K562 (cell line): ENCODE measurements at regions not wholly inside any gene's neighbourhood (a gene's known extent, or its start where the extent isn't known, plus 50 kb on each side); places are given as distances from the start of the nearest gene placed in this dataset.

ENCODE experiments used
- ATAC-seq: fragments of 200-7000 bp; cut with Tn5 transposase; 3 replicates; pipeline ENCODE4 v1.9.1; 2020; ENCODE audit warnings: moderate library complexity
- BruUV-seq: library from RNA; stranded (reverse); fragments of 400-500 nt; replicated peaks from 2 replicates; lab custom pipeline; 2021; lab: Mats Ljungman, UMichigan
- CTCF ChIA-PET: fragments of 300-600 bp; formaldehyde crosslinking; extraction: SDS; loops from one replicate; lab custom pipeline; 2021; ENCODE audit warnings: low intra/inter-chr PET ratio; lab: Yijun Ruan, JAX
- POLR2A ChIA-PET: fragments of 300-600, 350-650 bp; sonication (Branson Sonifier 250); formaldehyde crosslinking; extraction: SDS; loops from one replicate; lab custom pipeline; 2021; ENCODE audit warnings: antibody characterized with exemption, inconsistent platforms; lab: Yijun Ruan, JAX
- DNase-seq, 4 experiments: peaks; one replicate each; pipeline versions ENCODE4 v3.0.0 to v3.0.0-alpha.2; 2011 to 2018; ENCODE audit warnings: low spot score in 3 of 4, mixed read lengths in 3 of 4; ENCODE audit errors: extremely low read depth in 1 of 4
- FAIRE-seq: peaks from 2 replicates; lab custom pipeline; 2011; peaks lifted over from hg19 to GRCh38; lab: Jason Lieb, UNC
- H2AFZ ChIP-seq: 2 replicates; pipeline ENCODE4 v1.6.0; 2011; ENCODE audit warnings: low read depth, low read length, control low read depth, inconsistent platforms
- H3K27ac ChIP-seq: fragments of 200-600 bp; 3 replicates; pipeline ENCODE4 v1.8.0; 2011; ENCODE audit warnings: low read depth, mild to moderate bottlenecking, control low read depth, inconsistent platforms, low read length, moderate library complexity, mixed read lengths; ENCODE audit errors: extremely low read depth
- H3K27me3 ChIP-seq, 2 experiments: fragments of 300-600 bp in 1 of 2; 2 replicates in 1 of 2; 3 replicates in 1 of 2; pipeline versions ENCODE4 v1.6.0 to v1.8.0; 2011; ENCODE audit warnings: inconsistent platforms in 2 of 2, low read length in 2 of 2, mild to moderate bottlenecking in 1 of 2, mixed read lengths in 1 of 2, moderate library complexity in 1 of 2; ENCODE audit not compliant: control insufficient read depth in 2 of 2, insufficient read depth in 2 of 2
- H3K36me3 ChIP-seq: fragments of 300-600 bp; 3 replicates; pipeline ENCODE4 v1.8.0; 2011; ENCODE audit warnings: mild to moderate bottlenecking, low read length, inconsistent platforms; ENCODE audit not compliant: control insufficient read depth, insufficient read depth
- H3K4me1 ChIP-seq, 2 experiments: fragments of 200-600 bp in 1 of 2; replicated peaks in 1 of 2; 2 replicates in 1 of 2; 3 replicates in 1 of 2; pipeline versions ENCODE4 v1.5.1 to v1.8.0; 2011; ENCODE audit warnings: inconsistent platforms in 2 of 2, low read length in 2 of 2, mild to moderate bottlenecking in 1 of 2, mixed read lengths in 1 of 2, moderate library complexity in 1 of 2; ENCODE audit not compliant: control insufficient read depth in 2 of 2, insufficient read depth in 2 of 2
- H3K4me2 ChIP-seq: 2 replicates; pipeline ENCODE4 v1.6.1; 2011; ENCODE audit warnings: low read length, control low read depth, inconsistent platforms, mixed read lengths; ENCODE audit not compliant: insufficient read depth
- H3K4me3 ChIP-seq: fragments of 200-600 bp; sonication (generic), shearing (Covaris generic); 2 replicates; pipeline ENCODE4 v1.5.1; 2016; ENCODE audit warnings: control low read depth, inconsistent platforms
- H3K79me2 ChIP-seq: fragments of 200-600 bp; 3 replicates; pipeline ENCODE4 v1.8.0; 2011; ENCODE audit warnings: low read length, inconsistent platforms; ENCODE audit not compliant: control insufficient read depth, insufficient read depth
- H3K9ac ChIP-seq, 2 experiments: 2 replicates each; pipeline versions ENCODE4 v1.6.0 to v1.6.1; 2011; ENCODE audit warnings: low read depth in 2 of 2, low read length in 2 of 2, control low read depth in 1 of 2, inconsistent platforms in 1 of 2, mild to moderate bottlenecking in 1 of 2, mixed read lengths in 1 of 2; ENCODE audit not compliant: insufficient read depth in 1 of 2
- H3K9me1 ChIP-seq: one replicate; pipeline ENCODE4 v1.6.0; 2011; ENCODE audit warnings: inconsistent platforms, mild to moderate bottlenecking, low read length, moderate library complexity; ENCODE audit not compliant: control insufficient read depth, insufficient read depth
- H3K9me3 ChIP-seq: replicated peaks from 2 replicates; pipeline ENCODE4 v1.5.1; 2011; ENCODE audit warnings: low read depth, low read length, inconsistent platforms; ENCODE audit not compliant: control insufficient read depth, insufficient read depth
- H4K20me1 ChIP-seq: replicated peaks from 2 replicates; pipeline ENCODE4 v1.6.1; 2011; ENCODE audit warnings: low read length, inconsistent platforms, mixed read lengths; ENCODE audit not compliant: control insufficient read depth, insufficient read depth
- ARID3B ChIP-seq: fragments of 250-450 bp; sonication (Bioruptor Pico); IDR thresholded peaks from 2 replicates; pipeline ENCODE4 v1.4.0; 2020; ENCODE audit warnings: borderline replicate concordance
- CAMTA2 ChIP-seq: fragments of 250-450 bp; sonication (Bioruptor Pico); conservative IDR thresholded peaks from 2 replicates; pipeline ENCODE4 v1.5.1; 2022
- JUNB ChIP-seq: fragments of 450-650 bp; formaldehyde crosslinking; conservative IDR thresholded peaks from 2 replicates; pipeline ENCODE4 v1.4.0; 2020; ENCODE audit warnings: mild to moderate bottlenecking
- MEF2A ChIP-seq: IDR thresholded peaks from 2 replicates; pipeline ENCODE4 v1.6.1; 2011; ENCODE audit warnings: low read depth, mild to moderate bottlenecking, low read length, moderate library complexity; ENCODE audit not compliant: control insufficient read depth
- NCOA1 ChIP-seq: fragments of 450-650 bp; IDR thresholded peaks from 2 replicates; pipeline ENCODE4 v1.6.1; 2016; ENCODE audit warnings: low read depth
- RBM14 ChIP-seq: fragments of 200-400 bp; formaldehyde crosslinking; IDR thresholded peaks from 2 replicates; pipeline ENCODE4 v1.6.1; 2018; ENCODE audit warnings: low read depth, mild to moderate bottlenecking, low read length, moderate library complexity, borderline replicate concordance; ENCODE audit not compliant: insufficient read depth
- RFX7 ChIP-seq: fragments of 250-450 bp; sonication (Bioruptor Pico); IDR thresholded peaks from 2 replicates; pipeline ENCODE4 v1.5.1; 2021; ENCODE audit warnings: mild to moderate bottlenecking
- SMAD2 ChIP-seq: fragments of 150-350 bp; IDR thresholded peaks from 2 replicates; pipeline ENCODE4 v1.6.1; 2014; ENCODE audit warnings: low read depth, mild to moderate bottlenecking, low read length
- TAL1 ChIP-seq: fragments of 450-650 bp; IDR thresholded peaks from 2 replicates; pipeline ENCODE4 v1.6.1; 2016; ENCODE audit warnings: mild to moderate bottlenecking
- TFAP4 ChIP-seq: sonication (generic); formaldehyde crosslinking; IDR thresholded peaks from 2 replicates; pipeline ENCODE4 v1.8.0; 2022; ENCODE audit warnings: missing genetic modification reagents, mild to moderate bottlenecking, moderate library complexity, borderline replicate concordance
- ZBTB5 ChIP-seq: fragments of 450-650 bp; IDR thresholded peaks from 2 replicates; pipeline ENCODE4 v1.6.1; 2017; ENCODE audit warnings: antibody characterized with exemption
- ZNF507 ChIP-seq: conservative IDR thresholded peaks from 2 replicates; pipeline ENCODE4 v1.6.1; 2017; ENCODE audit warnings: missing genetic modification characterization, missing compliant biosample characterization
- WGBS: fragments of 100-300 bp; shearing (Covaris generic); methylation state at CpG from one replicate; pipeline ENCODE4 v1.1.6; 2016; ENCODE audit warnings: low coverage, mixed read lengths; ENCODE audit not compliant: insufficient coverage; ENCODE audit errors: missing lambda C conversion rate; 5-methylcytosine and 5-hydroxymethylcytosine counted together
- in situ Hi-C: fragments of 300-500 bp; cut with MboI; formaldehyde crosslinking; loops from 4 replicates; pipeline ENCODE4 v1.15.0; 2018; ENCODE audit warnings: inconsistent platforms, mixed read lengths
- intact Hi-C: fragments of 100-400 bp; cut with micrococcal nuclease; formaldehyde crosslinking; loops from 2 replicates; pipeline ENCODE4 v1.14.2; 2022

- TF ChIP-seq NCOA1 (no peak), TAL1 (no peak)
These were observed 231.2 kb upstream of the PMEPA1 start (continued) for GRCh38 chr20:57940868-57941522.

- H3K4me2 ChIP-seq, result no peak overlapping the region
- in situ Hi-C loops (no loop called here), intact Hi-C loops (no loop called here)
- ATAC-seq, result no peak
- no TSS peak for BruUV-seq
- no peaks in the 10 kb centered on the region for H3K9me3 ChIP-seq
- no peak overlapping the region for H3K27ac ChIP-seq
- POLR2A ChIA-PET, result interaction anchor here (0.6 kb wide), 2 partner anchors 8 to 1245 kb away, joined by 4 read pairs; no protein-coding TSS in a partner anchor
- H4K20me1 ChIP-seq, result peaks cover 3% of the 10 kb centered on the region; the same call in 1 of the 2 replicates
- H3K79me2 ChIP-seq, result no peaks in the 10 kb centered on the region
- WGBS, result 0% methylated on average over 4 of the region's 4 CpGs
- no peaks in the 10 kb centered on the region for H3K36me3 ChIP-seq
- no peak for DNase-seq
- H3K4me3 ChIP-seq, result no peak overlapping the region
- no peak overlapping the region for H3K9ac ChIP-seq
- FAIRE-seq, result no peak
- no peaks in the 10 kb centered on the region for H3K4me1 ChIP-seq
- peaks cover 10 to 34% of the 10 kb centered on the region in 2 experiments for H3K27me3 ChIP-seq
- no peaks in the 10 kb centered on the region for H3K9me1 ChIP-seq
- CTCF ChIA-PET, result no interaction called here
- no peak overlapping the region for H2AFZ ChIP-seq
- no peak for TF ChIP-seq ZNF507 (tag)
- no peak for TF ChIP-seq MEF2A
- no peak for TF ChIP-seq SMAD2
- TF ChIP-seq RBM14, result no peak
- no peak for TF ChIP-seq JUNB (CRISPR knock-in tag)
- TF ChIP-seq CAMTA2 (CRISPR knock-in tag), result no peak
- TF ChIP-seq ZBTB5, result no peak
- TF ChIP-seq TFAP4 (CRISPR knock-in tag), result no peak
- no peak for TF ChIP-seq RFX7 (CRISPR knock-in tag)
- no peak for TF ChIP-seq ARID3B
These were observed 230.6 kb upstream of the PMEPA1 start for GRCh38 chr20:57940376-57940775.
